Stimulated activated naive CD8-positive, alpha-beta T cell treated with anti-CD3 and anti-CD28 coated beads, Interleukin-15, amount 100 ng/mL, for 72 hours (primary cell): ENCODE measurements at regions not wholly inside any gene's neighbourhood (a gene's known extent, or its start where the extent isn't known, plus 50 kb on each side); places are given as distances from the start of the nearest gene placed in this dataset.

Experiments used
- ATAC-seq: fragments of 150-1000 bp; cut with Tn5 transposase; 2 replicates; pipeline ENCODE4 v1.10.0; 2021; ENCODE audit warnings: mild to moderate bottlenecking, moderate library complexity
- DNase-seq, 2 donors: peaks; one replicate each; pipeline ENCODE4 v3.0.0; 2021 to 2022
- H3K27ac Mint-ChIP-seq, 2 donors: one replicate each; pipeline ENCODE4 v1.8.0; 2022; ENCODE audit warnings: mild to moderate bottlenecking in 2 of 2, mixed read lengths in 2 of 2, moderate library complexity in 2 of 2
- H3K27me3 Mint-ChIP-seq: one replicate; pipeline ENCODE4 v1.8.0; 2022; ENCODE audit warnings: mixed read lengths
- H3K4me1 Mint-ChIP-seq: one replicate; pipeline ENCODE4 v1.8.0; 2022; ENCODE audit warnings: mild to moderate bottlenecking, mixed read lengths
- H3K4me3 Mint-ChIP-seq, 2 donors: one replicate each; pipeline ENCODE4 v1.8.0; 2022; ENCODE audit warnings: mild to moderate bottlenecking in 2 of 2, mixed read lengths in 2 of 2, moderate library complexity in 1 of 2
- H3K9me3 Mint-ChIP-seq, 2 donors: one replicate each; pipeline ENCODE4 v1.8.0; 2022; ENCODE audit warnings: mixed read lengths in 2 of 2

- H3K27ac Mint-ChIP-seq: no peak overlapping the region
Measured at GRCh38 chr20:60586269-60587050, 628.2 kb downstream of the CDH26 start.

GRCh38 chr20:60587986-60588385 is 629.8 kb downstream of the CDH26 start:
- H3K27ac Mint-ChIP-seq: no peak overlapping the region
- H3K4me3 Mint-ChIP-seq: no peak overlapping the region
- no peaks in the 10 kb centered on the region for H3K9me3 Mint-ChIP-seq
- H3K4me1 Mint-ChIP-seq: no peaks in the 10 kb centered on the region
- H3K27me3 Mint-ChIP-seq: peaks cover 8% of the 10 kb centered on the region
- DNase-seq (no peak), ATAC-seq (no peak)

More at GRCh38 chr20:60586269-60587050, 628.2 kb downstream of the CDH26 start:
- Mint-ChIP-seq H3K4me3 (no peak overlapping the region), H3K27me3 (peaks cover 8% of the 10 kb centered on the region), H3K9me3 (no peaks in the 10 kb centered on the region), H3K4me1 (no peaks in the 10 kb centered on the region)
- ATAC-seq: no peak
- no peak for DNase-seq

- DNase-seq: no peak
- no peak for ATAC-seq
- Mint-ChIP-seq H3K27me3 (peaks cover 8% of the 10 kb centered on the region), H3K27ac (no peak overlapping the region), H3K4me3 (no peak overlapping the region), H3K9me3 (no peaks in the 10 kb centered on the region), H3K4me1 (no peaks in the 10 kb centered on the region)
Measured at GRCh38 chr20:60589623-60590022, 631.4 kb downstream of the CDH26 start.

GRCh38 chr20:60591172-60591799 is 633.1 kb downstream of the CDH26 start:
- Mint-ChIP-seq H3K9me3 (no peaks in the 10 kb centered on the region), H3K27ac (no peak overlapping the region)

GRCh38 chr20:60598528-60598927 is 640.3 kb downstream of the CDH26 start:
- H3K27ac Mint-ChIP-seq: no peak overlapping the region
- H3K9me3 Mint-ChIP-seq: peaks cover 10 to 21% of the 10 kb centered on the region in 2 donors
- ATAC-seq (no peak), DNase-seq (no peak)
- H3K27me3 Mint-ChIP-seq: no peaks in the 10 kb centered on the region
- H3K4me3 Mint-ChIP-seq: no peak overlapping the region
- no peaks in the 10 kb centered on the region for H3K4me1 Mint-ChIP-seq

More at GRCh38 chr20:60591172-60591799, 633.1 kb downstream of the CDH26 start:
- Mint-ChIP-seq H3K4me1 (no peaks in the 10 kb centered on the region), H3K27me3 (peaks cover 8% of the 10 kb centered on the region), H3K4me3 (no peak overlapping the region)
- DNase-seq: no peak
- ATAC-seq: no peak

- Mint-ChIP-seq H3K4me1 (no peaks in the 10 kb centered on the region), H3K4me3 (no peak overlapping the region), H3K9me3 (peaks cover 10 to 21% of the 10 kb centered on the region in 2 donors), H3K27me3 (no peaks in the 10 kb centered on the region), H3K27ac (no peak overlapping the region)
- DNase-seq (no peak), ATAC-seq (no peak)
Measured at GRCh38 chr20:60599381-60599780, 641.2 kb downstream of the CDH26 start.

GRCh38 chr20:60600036-60600435 is 641.8 kb downstream of the CDH26 start:
- DNase-seq: no peak
- no peaks in the 10 kb centered on the region for H3K27me3 Mint-ChIP-seq
- no peak overlapping the region for H3K27ac Mint-ChIP-seq
- no peaks in the 10 kb centered on the region for H3K4me1 Mint-ChIP-seq
- no peak overlapping the region for H3K4me3 Mint-ChIP-seq
- peaks cover 10 to 21% of the 10 kb centered on the region in 2 donors for H3K9me3 Mint-ChIP-seq
- no peak for ATAC-seq

- no peaks in the 10 kb centered on the region for H3K4me1 Mint-ChIP-seq
- no peak overlapping the region for H3K4me3 Mint-ChIP-seq
- peaks cover 2 to 3% of the 10 kb centered on the region in 2 donors for H3K9me3 Mint-ChIP-seq
- DNase-seq (no peak), ATAC-seq (no peak)
- H3K27ac Mint-ChIP-seq: no peak overlapping the region
- peaks cover 24% of the 10 kb centered on the region for H3K27me3 Mint-ChIP-seq
Measured at GRCh38 chr20:60624066-60624465, 628.0 kb upstream of the CDH4 start.

- H3K4me3 Mint-ChIP-seq: no peak overlapping the region
- H3K27ac Mint-ChIP-seq: no peak overlapping the region
- H3K27me3 Mint-ChIP-seq: peaks cover 9% of the 10 kb centered on the region
- no peaks in the 10 kb centered on the region for H3K4me1 Mint-ChIP-seq
- DNase-seq: no peak
- no peak for ATAC-seq
- H3K9me3 Mint-ChIP-seq: peaks cover 0 to 7% of the 10 kb centered on the region in 2 donors
Measured at GRCh38 chr20:60627751-60628565, 624.1 kb upstream of the CDH4 start.

GRCh38 chr20:60628749-60629148 is 623.3 kb upstream of the CDH4 start:
- H3K9me3 Mint-ChIP-seq: peaks cover 0 to 7% of the 10 kb centered on the region in 2 donors
- ATAC-seq: no peak
- H3K27me3 Mint-ChIP-seq: peaks cover 9% of the 10 kb centered on the region
- H3K4me1 Mint-ChIP-seq: no peaks in the 10 kb centered on the region
- H3K4me3 Mint-ChIP-seq: no peak overlapping the region
- no peak for DNase-seq
- H3K27ac Mint-ChIP-seq: no peak overlapping the region

- H3K4me3 Mint-ChIP-seq: no peak overlapping the region
- H3K9me3 Mint-ChIP-seq: peaks cover 0 to 7% of the 10 kb centered on the region in 2 donors
- H3K27ac Mint-ChIP-seq: no peak overlapping the region
- no peak for ATAC-seq
- peaks cover 9% of the 10 kb centered on the region for H3K27me3 Mint-ChIP-seq
- no peak for DNase-seq
- H3K4me1 Mint-ChIP-seq: no peaks in the 10 kb centered on the region
Measured at GRCh38 chr20:60629206-60629605, 622.9 kb upstream of the CDH4 start.

- ATAC-seq (no peak), DNase-seq (no peak)
- Mint-ChIP-seq H3K4me1 (no peaks in the 10 kb centered on the region), H3K27me3 (peaks cover 9% of the 10 kb centered on the region), H3K27ac (no peak overlapping the region), H3K9me3 (peaks cover 0 to 7% of the 10 kb centered on the region in 2 donors), H3K4me3 (no peak overlapping the region)
Measured at GRCh38 chr20:60630609-60631008, 621.5 kb upstream of the CDH4 start.

GRCh38 chr20:60631585-60632287 is 620.3 kb upstream of the CDH4 start:
- DNase-seq (no peak), ATAC-seq (no peak)
- H3K4me1 Mint-ChIP-seq: no peaks in the 10 kb centered on the region
- no peak overlapping the region for H3K4me3 Mint-ChIP-seq
- peaks cover 0 to 7% of the 10 kb centered on the region in 2 donors for H3K9me3 Mint-ChIP-seq
- peaks cover 17% of the 10 kb centered on the region for H3K27me3 Mint-ChIP-seq
- no peak overlapping the region for H3K27ac Mint-ChIP-seq

- Mint-ChIP-seq H3K4me1 (no peaks in the 10 kb centered on the region), H3K27ac (no peak overlapping the region), H3K4me3 (no peak overlapping the region), H3K9me3 (peaks cover 0 to 7% of the 10 kb centered on the region in 2 donors), H3K27me3 (peaks cover 17% of the 10 kb centered on the region)
- no peak for ATAC-seq
- no peak for DNase-seq
Measured at GRCh38 chr20:60632391-60633262, 619.4 kb upstream of the CDH4 start.
